ENCODE measurements at regions not wholly inside any gene's neighbourhood (a gene's known extent, or its start where the extent isn't known, plus 50 kb on each side); places are given as distances from the start of the nearest gene placed in this dataset.

DNA sequence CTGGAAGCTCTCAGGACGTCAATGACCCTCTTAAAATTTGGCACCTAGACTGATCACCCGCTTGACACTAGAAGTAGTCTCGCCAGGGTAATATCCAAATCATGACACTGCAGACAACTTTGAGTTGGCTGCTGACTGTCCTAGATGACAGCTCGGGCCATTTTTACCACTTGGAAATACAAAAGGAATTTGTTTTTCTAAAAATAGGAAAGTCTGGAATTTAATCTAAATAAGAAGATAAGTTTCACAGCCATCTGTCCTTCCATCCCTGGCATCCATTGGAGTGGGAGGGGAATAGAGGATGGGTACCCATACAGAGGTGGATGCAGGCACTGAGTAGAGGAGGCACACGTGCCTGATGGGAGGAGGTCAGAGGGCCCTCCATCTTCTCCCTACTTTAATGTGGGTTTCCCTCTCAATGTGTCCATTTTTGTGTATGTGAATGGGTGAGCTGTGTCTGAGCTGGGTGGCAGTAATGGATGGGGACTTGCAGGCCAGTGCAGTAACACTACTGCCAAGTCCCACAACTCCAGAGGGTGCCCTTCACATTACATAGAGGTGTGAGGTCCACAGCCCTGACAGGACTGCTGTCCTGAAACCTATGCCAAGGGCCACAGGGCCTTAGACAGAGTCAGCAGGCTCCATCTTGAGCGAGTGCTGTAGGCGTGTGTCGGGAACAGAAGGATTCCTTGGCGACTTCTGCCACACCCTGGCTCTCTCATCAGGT lies 104.8 kb upstream of the IPO9 start:
- TF ChIP-seq, protein P1, sequence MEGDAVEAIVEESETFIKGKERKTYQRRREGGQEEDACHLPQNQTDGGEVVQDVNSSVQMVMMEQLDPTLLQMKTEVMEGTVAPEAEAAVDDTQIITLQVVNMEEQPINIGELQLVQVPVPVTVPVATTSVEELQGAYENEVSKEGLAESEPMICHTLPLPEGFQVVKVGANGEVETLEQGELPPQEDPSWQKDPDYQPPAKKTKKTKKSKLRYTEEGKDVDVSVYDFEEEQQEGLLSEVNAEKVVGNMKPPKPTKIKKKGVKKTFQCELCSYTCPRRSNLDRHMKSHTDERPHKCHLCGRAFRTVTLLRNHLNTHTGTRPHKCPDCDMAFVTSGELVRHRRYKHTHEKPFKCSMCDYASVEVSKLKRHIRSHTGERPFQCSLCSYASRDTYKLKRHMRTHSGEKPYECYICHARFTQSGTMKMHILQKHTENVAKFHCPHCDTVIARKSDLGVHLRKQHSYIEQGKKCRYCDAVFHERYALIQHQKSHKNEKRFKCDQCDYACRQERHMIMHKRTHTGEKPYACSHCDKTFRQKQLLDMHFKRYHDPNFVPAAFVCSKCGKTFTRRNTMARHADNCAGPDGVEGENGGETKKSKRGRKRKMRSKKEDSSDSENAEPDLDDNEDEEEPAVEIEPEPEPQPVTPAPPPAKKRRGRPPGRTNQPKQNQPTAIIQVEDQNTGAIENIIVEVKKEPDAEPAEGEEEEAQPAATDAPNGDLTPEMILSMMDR (conservative IDR thresholded peaks at IDR 0.05; ENCODE audit: low read depth, low read length) = no peak
- H3K4me1 ChIP-seq (ENCODE audit: low read depth, poor library complexity, severe bottlenecking) = peaks cover 6% of the 10 kb centered on the region
- H3K9ac ChIP-seq = no peak overlapping the region
- no peak overlapping the region for H3K27ac ChIP-seq
- H3K4me3 ChIP-seq (IDR thresholded peaks at IDR 0.05; ENCODE audit: insufficient read depth, low read depth, low read length) = no peak overlapping the region
- H2AFZ ChIP-seq (ENCODE audit: low read depth) = no peak overlapping the region
- no peaks in the 10 kb centered on the region for H4K20me1 ChIP-seq (ENCODE audit: insufficient read depth)
- no peaks in the 10 kb centered on the region for H3K27me3 ChIP-seq (ENCODE audit: insufficient read depth, low read depth)
- no peaks in the 10 kb centered on the region for H3K36me3 ChIP-seq (ENCODE audit: insufficient read depth)
- H3K79me2 ChIP-seq (ENCODE audit: insufficient read depth, low read depth) = no peaks in the 10 kb centered on the region
- H3K4me2 ChIP-seq = no peak overlapping the region

DNA sequence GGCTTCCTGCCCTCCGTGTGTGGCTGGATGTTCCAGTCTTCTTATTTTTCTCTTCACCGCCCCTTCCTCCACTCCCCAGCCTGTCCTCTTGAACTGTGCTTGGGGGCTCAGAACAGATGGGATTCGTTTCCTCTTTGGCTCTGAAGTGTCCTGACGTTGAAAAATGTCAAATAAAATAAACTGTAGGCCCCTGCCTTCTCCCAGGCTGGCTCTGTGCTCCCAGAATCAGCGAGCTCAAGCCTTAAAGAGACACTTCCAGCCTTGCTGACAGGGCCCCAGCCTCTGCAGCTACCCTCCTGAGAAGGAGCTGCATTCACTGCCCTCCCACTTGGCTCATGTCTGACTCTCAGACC lies 104.2 kb upstream of the IPO9 start:
- H3K79me2 ChIP-seq (ENCODE audit: insufficient read depth, low read depth) = no peaks in the 10 kb centered on the region
- no peak overlapping the region for H2AFZ ChIP-seq (ENCODE audit: low read depth)
- TF ChIP-seq, protein P1 (conservative IDR thresholded peaks at IDR 0.05; ENCODE audit: low read depth, low read length) = no peak
- no peaks in the 10 kb centered on the region for H4K20me1 ChIP-seq (ENCODE audit: insufficient read depth)
- H3K36me3 ChIP-seq (ENCODE audit: insufficient read depth) = no peaks in the 10 kb centered on the region
- H3K4me2 ChIP-seq = no peak overlapping the region
- H3K27me3 ChIP-seq (ENCODE audit: insufficient read depth, low read depth) = no peaks in the 10 kb centered on the region
- no peak overlapping the region for H3K4me3 ChIP-seq (IDR thresholded peaks at IDR 0.05; ENCODE audit: insufficient read depth, low read depth, low read length)
- no peak overlapping the region for H3K27ac ChIP-seq
- H3K9ac ChIP-seq = no peak overlapping the region
- H3K4me1 ChIP-seq (ENCODE audit: low read depth, poor library complexity, severe bottlenecking) = peaks cover 6% of the 10 kb centered on the region

DNA sequence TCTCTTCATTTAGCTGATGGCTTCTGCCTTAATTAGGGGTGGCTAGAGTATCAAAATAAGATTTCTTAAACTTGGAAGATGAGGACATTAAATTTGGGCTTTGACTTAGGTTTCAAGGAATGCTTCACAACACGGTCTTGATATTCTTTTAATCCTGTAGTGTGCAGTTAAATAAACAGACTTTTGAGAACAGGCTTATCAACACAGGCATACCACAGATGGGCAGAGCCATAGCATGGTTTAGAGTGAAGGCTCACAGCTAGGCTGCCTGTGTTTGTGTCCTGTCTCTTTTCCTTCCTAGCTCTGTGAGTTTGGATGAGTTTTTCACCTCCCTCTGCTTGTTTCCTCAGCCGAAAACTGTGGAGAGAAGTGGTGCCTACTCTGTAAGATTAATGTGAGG lies 102.3 kb upstream of the IPO9 start:
- Histone ChIP-seq H3K27ac (no peak overlapping the region), H2AFZ (ENCODE audit: low read depth) (no peak overlapping the region), H4K20me1 (ENCODE audit: insufficient read depth) (no peaks in the 10 kb centered on the region), H3K79me2 (ENCODE audit: insufficient read depth, low read depth) (no peaks in the 10 kb centered on the region), H3K36me3 (ENCODE audit: insufficient read depth) (no peaks in the 10 kb centered on the region), H3K9ac (no peak overlapping the region), H3K4me2 (no peak overlapping the region), H3K27me3 (ENCODE audit: insufficient read depth, low read depth) (no peaks in the 10 kb centered on the region), H3K4me3 (IDR thresholded peaks at IDR 0.05; ENCODE audit: insufficient read depth, low read depth, low read length) (no peak overlapping the region), H3K4me1 (ENCODE audit: low read depth, poor library complexity, severe bottlenecking) (peaks cover 6% of the 10 kb centered on the region)
- TF ChIP-seq, protein P1 (conservative IDR thresholded peaks at IDR 0.05; ENCODE audit: low read depth, low read length) = no peak

DNA sequence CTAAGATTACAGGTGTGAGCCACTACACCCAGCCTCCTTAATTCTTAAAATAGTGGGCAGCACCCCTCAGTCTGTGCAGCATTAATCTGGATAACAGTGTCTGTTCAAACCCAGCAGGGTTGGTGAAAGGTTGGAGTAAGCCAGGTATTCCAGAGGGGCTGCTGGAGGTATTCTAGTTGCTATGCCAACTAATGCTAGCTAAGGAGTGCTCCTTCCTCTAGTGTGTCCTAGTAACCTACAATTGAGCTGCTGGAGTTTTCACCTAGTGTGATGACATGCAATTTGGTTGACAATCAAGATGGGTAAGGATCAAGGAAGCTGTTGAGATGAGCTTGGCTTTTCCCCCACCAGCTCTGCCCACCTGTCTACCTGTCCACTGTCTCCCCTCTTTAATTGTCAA lies 100.2 kb upstream of the IPO9 start:
- Histone ChIP-seq H3K4me1 (ENCODE audit: low read depth, poor library complexity, severe bottlenecking) (peaks cover 6% of the 10 kb centered on the region), H2AFZ (ENCODE audit: low read depth) (no peak overlapping the region), H3K27ac (no peak overlapping the region), H3K9ac (no peak overlapping the region), H4K20me1 (ENCODE audit: insufficient read depth) (no peaks in the 10 kb centered on the region), H3K4me3 (IDR thresholded peaks at IDR 0.05; ENCODE audit: insufficient read depth, low read depth, low read length) (no peak overlapping the region), H3K4me2 (no peak overlapping the region), H3K79me2 (ENCODE audit: insufficient read depth, low read depth) (no peaks in the 10 kb centered on the region), H3K36me3 (ENCODE audit: insufficient read depth) (no peaks in the 10 kb centered on the region), H3K27me3 (ENCODE audit: insufficient read depth, low read depth) (no peaks in the 10 kb centered on the region)
- TF ChIP-seq, protein P1 (conservative IDR thresholded peaks at IDR 0.05; ENCODE audit: low read depth, low read length) = no peak
